ENCODE measurements at regions not wholly inside any gene's neighbourhood (a gene's known extent, or its start where the extent isn't known, plus 50 kb on each side); places are given as distances from the start of the nearest gene placed in this dataset.

GRCh38 chr2:102082571-102083392 lies 59.8 kb upstream of the IL1R1 start:
- intact Hi-C loops (cut with micrococcal nuclease): loop anchor here in 1 of 2 donors (5.0 kb wide), 2 partner anchors 60 to 160 kb away; no protein-coding TSS in a partner anchor
- peak overlapping the region; percentile 69 for H3K4me2 ChIP-seq (replicated peaks; ENCODE audit: extremely low read depth, low read length, poor library complexity, severe bottlenecking)
- peak overlapping the region; percentile 47 for H2AFZ ChIP-seq (ENCODE audit: insufficient read depth, low read depth, low read length, poor library complexity, severe bottlenecking)
- Mint-ChIP-seq H3K36me3 (peaks cover 0 to 2% of the 10 kb centered on the region in 2 donors), H3K9me3 (peaks cover 0 to 7% (median 0%) of the 10 kb centered on the region in 7 donors), H3K27me3 (ENCODE audit: low read depth in 3 of 3) (peaks cover 1 to 8% (median 2%) of the 10 kb centered on the region in 3 donors), H3K4me3 (peak overlapping the region; percentile 58 to 89), H3K4me1 (peaks cover 39% of the 10 kb centered on the region), H3K27ac (peak overlapping the region; percentile 94 to 100 (median 98))
- no peaks in the 10 kb centered on the region for H3K79me2 ChIP-seq (ENCODE audit: insufficient read depth, low read length)
- peaks cover 34 to 44% of the 10 kb centered on the region in 2 donors for H3K4me1 ChIP-seq (ENCODE audit: control insufficient read depth in 1 of 2, insufficient read depth in 2 of 2, low read length in 2 of 2)
- H3K9me3 ChIP-seq (replicated peaks in 1 of 2; ENCODE audit: control insufficient read depth in 1 of 2, insufficient read depth in 1 of 2, low read length in 2 of 2): no peaks in the 10 kb centered on the region
- TF ChIP-seq, protein P1, sequence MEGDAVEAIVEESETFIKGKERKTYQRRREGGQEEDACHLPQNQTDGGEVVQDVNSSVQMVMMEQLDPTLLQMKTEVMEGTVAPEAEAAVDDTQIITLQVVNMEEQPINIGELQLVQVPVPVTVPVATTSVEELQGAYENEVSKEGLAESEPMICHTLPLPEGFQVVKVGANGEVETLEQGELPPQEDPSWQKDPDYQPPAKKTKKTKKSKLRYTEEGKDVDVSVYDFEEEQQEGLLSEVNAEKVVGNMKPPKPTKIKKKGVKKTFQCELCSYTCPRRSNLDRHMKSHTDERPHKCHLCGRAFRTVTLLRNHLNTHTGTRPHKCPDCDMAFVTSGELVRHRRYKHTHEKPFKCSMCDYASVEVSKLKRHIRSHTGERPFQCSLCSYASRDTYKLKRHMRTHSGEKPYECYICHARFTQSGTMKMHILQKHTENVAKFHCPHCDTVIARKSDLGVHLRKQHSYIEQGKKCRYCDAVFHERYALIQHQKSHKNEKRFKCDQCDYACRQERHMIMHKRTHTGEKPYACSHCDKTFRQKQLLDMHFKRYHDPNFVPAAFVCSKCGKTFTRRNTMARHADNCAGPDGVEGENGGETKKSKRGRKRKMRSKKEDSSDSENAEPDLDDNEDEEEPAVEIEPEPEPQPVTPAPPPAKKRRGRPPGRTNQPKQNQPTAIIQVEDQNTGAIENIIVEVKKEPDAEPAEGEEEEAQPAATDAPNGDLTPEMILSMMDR (IDR thresholded peaks at IDR 0.05): no peak
- peak overlapping the region in 2 of 3 experiments; percentile 36 to 64 for H3K4me3 ChIP-seq (replicated peaks in 1 of 3; ENCODE audit: low read depth in 2 of 3, low read length in 3 of 3)
- H3K9ac ChIP-seq (ENCODE audit: insufficient read depth, low read length, poor library complexity, severe bottlenecking): peak overlapping the region; percentile 54
- no peaks in the 10 kb centered on the region for H3K27me3 ChIP-seq (ENCODE audit: control insufficient read depth in 2 of 2, insufficient read depth in 2 of 2, low read length in 2 of 2)
- H3K36me3 ChIP-seq (replicated peaks in 1 of 2; ENCODE audit: control insufficient read depth in 1 of 2, insufficient read depth in 2 of 2, low read length in 2 of 2): no peaks in the 10 kb centered on the region
- WGBS (ENCODE audit: insufficient coverage): 0% methylated on average over 3 of the region's 10 CpGs
- no peaks in the 10 kb centered on the region for H4K20me1 ChIP-seq (ENCODE audit: insufficient read depth, low read length)
- peak; percentile 90 to 94 (median 91) for DNase-seq
- H3K27ac ChIP-seq (ENCODE audit: low read depth in 1 of 2, low read length in 2 of 2): peak overlapping the region; percentile 67 to 94

- H2AFZ ChIP-seq (ENCODE audit: insufficient read depth, low read depth, low read length, poor library complexity, severe bottlenecking): no peak overlapping the region
- H3K79me2 ChIP-seq (ENCODE audit: insufficient read depth, low read length): no peaks in the 10 kb centered on the region
- H3K4me3 Mint-ChIP-seq: no peak overlapping the region
- H3K4me2 ChIP-seq (replicated peaks; ENCODE audit: extremely low read depth, low read length, poor library complexity, severe bottlenecking): peak overlapping the region; percentile 69
- H3K27ac Mint-ChIP-seq: peak overlapping the region; percentile 94 to 100 (median 98)
- no peaks in the 10 kb centered on the region for H3K36me3 ChIP-seq (replicated peaks in 1 of 2; ENCODE audit: control insufficient read depth in 1 of 2, insufficient read depth in 2 of 2, low read length in 2 of 2)
- TF ChIP-seq, protein P1 (IDR thresholded peaks at IDR 0.05): no peak
- peaks cover 34 to 44% of the 10 kb centered on the region in 2 donors for H3K4me1 ChIP-seq (ENCODE audit: control insufficient read depth in 1 of 2, insufficient read depth in 2 of 2, low read length in 2 of 2)
- no peaks in the 10 kb centered on the region for H4K20me1 ChIP-seq (ENCODE audit: insufficient read depth, low read length)
- DNase-seq: no peak
- peaks cover 0 to 2% of the 10 kb centered on the region in 2 donors for H3K36me3 Mint-ChIP-seq
- peak overlapping the region in 1 of 3 experiments; percentile 64 for H3K4me3 ChIP-seq (replicated peaks in 1 of 3; ENCODE audit: low read depth in 2 of 3, low read length in 3 of 3)
- no peaks in the 10 kb centered on the region for H3K27me3 ChIP-seq (ENCODE audit: control insufficient read depth in 2 of 2, insufficient read depth in 2 of 2, low read length in 2 of 2)
- H3K9ac ChIP-seq (ENCODE audit: insufficient read depth, low read length, poor library complexity, severe bottlenecking): no peak overlapping the region
- intact Hi-C loops (cut with micrococcal nuclease): loop anchor here in 1 of 2 donors (5.0 kb wide), 2 partner anchors 61 to 159 kb away; no protein-coding TSS in a partner anchor
- no peaks in the 10 kb centered on the region for H3K9me3 ChIP-seq (replicated peaks in 1 of 2; ENCODE audit: control insufficient read depth in 1 of 2, insufficient read depth in 1 of 2, low read length in 2 of 2)
- H3K4me1 Mint-ChIP-seq: peaks cover 39% of the 10 kb centered on the region
- peaks cover 0 to 7% (median 0%) of the 10 kb centered on the region in 7 donors for H3K9me3 Mint-ChIP-seq
- H3K27ac ChIP-seq (ENCODE audit: low read depth in 1 of 2, low read length in 2 of 2): peak overlapping the region in 1 of 2 donors; percentile 94
- peaks cover 1 to 8% (median 2%) of the 10 kb centered on the region in 3 donors for H3K27me3 Mint-ChIP-seq (ENCODE audit: low read depth in 3 of 3)
- WGBS (ENCODE audit: insufficient coverage): no CpG with 5 or more reads among the region's 3 CpGs
Measured at GRCh38 chr2:102083393-102083703, 59.2 kb upstream of the IL1R1 start.
